Heart right ventricle (tissue), 16 donors: ENCODE measurements at regions not wholly inside any gene's neighbourhood (a gene's known extent, or its start where the extent isn't known, plus 50 kb on each side); places are given as distances from the start of the nearest gene placed in this dataset.

ENCODE experiments used
- ATAC-seq, 8 donors: fragments of 200-7000 bp; cut with Tn5 transposase; one replicate each; pipeline ENCODE4 v1.9.1; 2020; ENCODE audit warnings: mild to moderate bottlenecking in 8 of 8, moderate library complexity in 8 of 8, moderate number of reproducible peaks in 1 of 8
- DNase-seq, 2 donors: peaks; one replicate each; pipeline ENCODE4 v3.0.0-alpha.2; 2020
- H3K27ac ChIP-seq, 10 donors: fragments of 200-600 bp; sonication (generic) in 2 of 10; one replicate each; pipeline versions ENCODE4 v1.5.0 to v1.8.0; 2020 to 2022; ENCODE audit warnings: mild to moderate bottlenecking in 3 of 10
- H3K27me3 ChIP-seq, 7 donors: fragments of 200-600 bp; one replicate each; pipeline ENCODE4 v1.8.0; 2021 to 2022; ENCODE audit warnings: mild to moderate bottlenecking in 2 of 7
- H3K36me3 ChIP-seq, 9 donors: fragments of 200-600 bp; sonication (generic) in 1 of 9; one replicate each; pipeline versions ENCODE4 v1.5.0 to v1.8.0; 2020 to 2022; ENCODE audit warnings: mild to moderate bottlenecking in 2 of 9
- H3K4me1 ChIP-seq, 9 donors: fragments of 200-600 bp; sonication (generic) in 1 of 9; one replicate each; pipeline versions ENCODE4 v1.5.0 to v1.8.0; 2020 to 2022; ENCODE audit warnings: mild to moderate bottlenecking in 4 of 9
- H3K4me3 ChIP-seq, 10 donors: fragments of 200-600 bp; sonication (generic) in 2 of 10; one replicate each; pipeline versions ENCODE4 v1.5.0 to v1.8.0; 2020 to 2022; ENCODE audit warnings: mild to moderate bottlenecking in 7 of 10, moderate library complexity in 2 of 10
- H3K9me3 ChIP-seq, 11 donors: fragments of 200-600 bp in 10 of 11; sonication (generic) in 2 of 11; one replicate each; pipeline versions ENCODE4 v1.5.0 to v1.8.0; 2013 to 2022; ENCODE audit warnings: mild to moderate bottlenecking in 2 of 11, control low read depth in 1 of 11, moderate library complexity in 1 of 11
- CTCF ChIP-seq, 9 donors: fragments of 200-600 bp; sonication (generic) in 2 of 9; IDR thresholded peaks; one replicate each; pipeline versions ENCODE4 v1.5.0 to v1.8.0; 2021 to 2022; ENCODE audit warnings: antibody characterized with exemption in 9 of 9, mild to moderate bottlenecking in 5 of 9, moderate library complexity in 1 of 9
- WGBS, 2 donors: extraction: QIAGEN DNeasy Blood & Tissue Kit; methylation state at CpG; one replicate each; pipeline ENCODE4 v1.1.7; 2013; ENCODE audit warnings: inconsistent platforms in 1 of 2; 5-methylcytosine and 5-hydroxymethylcytosine counted together
- intact Hi-C, 10 donors: fragments of 100-400 bp; cut with DNase I; formaldehyde crosslinking; loops; one replicate each; pipeline versions ENCODE4 v1.11.1 to v1.14.2; 2022
- donor health status: Arrhythmogenic right ventricular cardiomyopathy.
- donor health status: ischemic (EF 13 %, LVEDD 7.1; RV severe dilation, severe dysfunction).
- donor health status: healthy with polysubstance abuse.
- donor health status: DM: no; HTN: yes; CAD: no.
- donor health status: DM: no; HTN: no; CAD: no.
- donor health status: ischemic (EF 25% LVEDD 6.9; RV normal size, moderate dysfunction).
- donor health status: ischemic (EF 25% LVEDD 5.7; RV mildly dilated, moderate dysfunction).
- donor health status: healthy.
- donor health status: DM: yes; HTN: yes; CAD: no.
- donor health status: Ischemic cardiomyopathy.
- donor health status: ischemic (EF 35%, LVEDD 5.7; RV mildly dilated, moderate dysfunction).
- donor health status: nonischemic (EF 11% LVEDD 7.7; RV severe dilation, severe dysfunction).
- donor health status: DM: yes; HTN: yes; CAD: no.
- donor health status: PGD.
- donor health status: ischemic (EF 29% LVEDD 5.4; RV normal size, mild dysfunction).
- donor health status: nonischemic (EF 23%, LVEDD 6.1; RV moderate dilation, normal function).

DNA sequence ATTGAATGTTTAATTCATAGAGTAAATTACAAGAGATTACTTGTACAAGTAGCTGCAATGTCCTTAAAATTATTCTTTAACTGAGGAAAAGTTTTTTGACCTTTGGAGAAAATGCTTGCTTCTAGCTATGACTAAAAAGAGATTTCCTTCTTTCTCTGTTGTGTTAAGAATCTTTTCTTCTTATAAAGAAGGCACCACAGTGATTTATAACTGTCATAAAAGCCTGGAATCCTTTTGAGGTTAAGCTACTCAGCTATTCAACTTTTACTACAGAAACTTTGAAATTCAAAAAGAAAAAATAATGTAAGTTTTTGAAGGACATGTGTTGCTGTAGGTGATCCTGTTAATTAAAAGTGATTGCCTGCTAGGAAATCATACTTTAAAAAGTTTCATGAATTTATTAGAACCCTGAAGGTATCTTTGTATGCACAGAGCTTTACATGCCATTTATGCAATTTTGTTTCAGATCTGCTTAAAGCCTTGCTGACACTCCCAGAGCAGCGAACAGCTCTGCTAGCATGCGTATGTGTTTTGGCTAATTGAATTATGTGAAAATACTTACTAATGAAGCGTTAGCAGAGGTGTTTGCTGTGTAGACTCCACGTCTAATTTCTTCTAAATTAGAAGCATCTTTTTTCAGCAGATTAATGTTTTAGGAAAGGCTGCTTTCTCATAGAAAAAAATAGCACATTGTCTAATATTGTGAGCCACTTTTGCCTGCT lies 94.7 kb upstream of the SMYD2 start:
- no peak for TF ChIP-seq CTCF (IDR thresholded peaks at IDR 0.05)
- no peak for ATAC-seq
- H3K9me3 ChIP-seq, result peaks cover 0 to 10% (median 0%) of the 10 kb centered on the region in 11 donors
- H3K4me1 ChIP-seq, result peaks cover 0 to 9% (median 6%) of the 10 kb centered on the region in 9 donors
- H3K27ac ChIP-seq, result no peak overlapping the region
- 56 to 57% methylated on average over 4 of the region's 4 CpGs for WGBS, 2 donors
- peaks cover 8 to 79% (median 69%) of the 10 kb centered on the region in 7 donors for H3K27me3 ChIP-seq
- intact Hi-C loops, result no loop called here
- H3K4me3 ChIP-seq, result no peak overlapping the region
- H3K36me3 ChIP-seq, result no peaks in the 10 kb centered on the region
- no peak for DNase-seq

DNA sequence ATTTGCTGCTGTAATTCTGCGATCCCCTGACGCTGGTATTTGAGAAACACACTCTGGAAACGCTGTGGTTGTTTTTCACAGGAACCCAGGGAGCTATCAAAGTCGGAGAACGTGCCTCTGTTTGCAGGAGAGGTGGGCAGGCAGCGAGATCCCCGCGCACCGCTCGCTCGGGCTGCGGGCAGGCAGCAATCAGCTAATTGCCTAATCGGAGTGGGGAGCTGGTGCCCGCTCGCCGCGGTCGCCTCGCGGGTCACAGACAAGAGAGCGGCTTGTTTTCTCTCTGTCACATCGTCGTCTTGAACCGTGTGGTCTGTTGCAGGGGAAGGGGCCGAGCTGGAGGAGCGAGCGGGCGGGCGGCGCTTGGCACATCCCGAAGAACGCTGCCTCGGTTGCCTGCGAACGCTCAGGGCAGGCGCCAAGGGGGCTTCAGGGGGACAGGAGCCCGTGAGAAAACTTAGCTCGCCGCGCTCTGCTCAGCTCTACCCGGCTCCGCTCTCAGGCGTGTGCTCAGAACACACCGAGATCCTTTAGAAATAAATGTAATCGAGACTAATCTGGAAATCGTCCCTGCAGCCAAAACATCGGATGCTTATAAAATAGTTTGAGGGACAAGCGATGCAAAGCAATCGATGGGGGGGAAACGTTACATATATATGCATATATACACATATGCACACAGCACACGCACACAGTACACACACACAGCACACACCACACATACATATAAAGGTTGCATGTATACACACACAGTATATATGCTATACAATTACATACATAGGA lies 93.6 kb upstream of the SMYD2 start:
- Histone ChIP-seq H3K9me3 (peaks cover 0 to 10% (median 0%) of the 10 kb centered on the region in 11 donors), H3K36me3 (no peaks in the 10 kb centered on the region), H3K4me3 (peak overlapping the region in 8 of 10 donors; percentile 11 to 47 (median 38)), H3K27ac (no peak overlapping the region), H3K27me3 (peaks cover 8 to 76% (median 72%) of the 10 kb centered on the region in 7 donors), H3K4me1 (peaks cover 0 to 9% (median 6%) of the 10 kb centered on the region in 9 donors)
- intact Hi-C loops, result no loop called here
- DNase-seq, result no peak
- TF ChIP-seq CTCF (IDR thresholded peaks at IDR 0.05), result no peak
- peak in 2 of 8 donors; percentile 33 to 37 for ATAC-seq
- 5 to 6% methylated on average over 51 of the region's 51 CpGs for WGBS, 2 donors

GRCh38 chr1:214187933-214188332 lies 93.0 kb upstream of the SMYD2 start:
- no peak for TF ChIP-seq CTCF (IDR thresholded peaks at IDR 0.05)
- Histone ChIP-seq H3K27me3 (peaks cover 8 to 77% (median 66%) of the 10 kb centered on the region in 7 donors), H3K4me3 (no peak overlapping the region), H3K27ac (no peak overlapping the region), H3K9me3 (peaks cover 0 to 8% (median 0%) of the 10 kb centered on the region in 11 donors), H3K36me3 (no peaks in the 10 kb centered on the region), H3K4me1 (peaks cover 0 to 9% (median 6%) of the 10 kb centered on the region in 9 donors)
- no peak for ATAC-seq
- intact Hi-C loops, result no loop called here
- WGBS, 2 donors, result 32 to 40% methylated on average over 7 of the region's 7 CpGs
- DNase-seq, result no peak

DNA sequence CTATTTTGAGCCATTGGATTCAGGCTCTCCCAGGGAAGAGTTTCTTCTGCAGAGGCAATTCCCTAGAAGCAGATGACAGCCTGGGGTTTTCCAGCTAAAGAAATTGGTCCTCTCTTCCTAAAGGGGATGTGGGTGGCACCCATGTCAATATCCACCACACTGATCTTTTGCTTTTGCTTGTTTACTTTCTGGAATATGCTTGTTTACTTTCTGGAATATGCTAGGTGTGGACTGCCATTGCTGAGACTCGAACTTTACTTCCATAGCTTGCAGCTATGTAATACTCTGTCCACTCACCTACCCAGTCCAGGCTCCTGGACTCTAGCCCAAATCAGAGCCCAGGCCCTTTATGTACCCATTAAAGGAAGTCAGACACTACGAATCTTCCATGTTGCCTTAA lies 92.1 kb upstream of the SMYD2 start:
- Histone ChIP-seq H3K9me3 (no peaks in the 10 kb centered on the region), H3K4me1 (peaks cover 0 to 9% (median 6%) of the 10 kb centered on the region in 9 donors), H3K4me3 (no peak overlapping the region), H3K27me3 (peaks cover 8 to 86% (median 69%) of the 10 kb centered on the region in 7 donors), H3K36me3 (no peaks in the 10 kb centered on the region), H3K27ac (no peak overlapping the region)
- ATAC-seq, result no peak
- 85 to 91% methylated on average over 2 of the region's 2 CpGs for WGBS, 2 donors
- DNase-seq, result no peak
- no peak for TF ChIP-seq CTCF (IDR thresholded peaks at IDR 0.05)
- intact Hi-C loops, result no loop called here
